ENCODE measurements at regions not wholly inside any gene's neighbourhood (a gene's known extent, or its start where the extent isn't known, plus 50 kb on each side); places are given as distances from the start of the nearest gene placed in this dataset.

DNA sequence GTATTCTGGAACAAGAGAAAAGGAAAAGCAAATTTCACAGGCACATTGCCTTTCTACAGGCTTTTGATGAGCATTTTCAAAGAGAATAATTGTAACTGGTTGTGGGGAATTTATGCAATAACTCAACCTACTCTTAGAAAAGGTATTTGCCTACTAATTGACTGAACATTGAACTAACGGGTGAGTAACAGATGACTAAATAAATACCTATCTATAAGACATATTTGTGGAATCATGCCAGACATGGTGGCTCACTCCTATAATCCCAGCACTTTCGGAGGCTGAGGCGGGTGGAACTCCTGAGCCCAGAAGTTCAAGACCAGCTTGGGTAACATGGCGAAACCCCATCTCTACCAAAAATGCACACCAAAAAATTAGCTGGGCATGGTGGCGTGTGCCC is 367.7 kb downstream of the CGGBP1 start:
- TF ChIP-seq POLR2A (IDR thresholded peaks at IDR 0.05), result no peak
- TF ChIP-seq, protein P1, sequence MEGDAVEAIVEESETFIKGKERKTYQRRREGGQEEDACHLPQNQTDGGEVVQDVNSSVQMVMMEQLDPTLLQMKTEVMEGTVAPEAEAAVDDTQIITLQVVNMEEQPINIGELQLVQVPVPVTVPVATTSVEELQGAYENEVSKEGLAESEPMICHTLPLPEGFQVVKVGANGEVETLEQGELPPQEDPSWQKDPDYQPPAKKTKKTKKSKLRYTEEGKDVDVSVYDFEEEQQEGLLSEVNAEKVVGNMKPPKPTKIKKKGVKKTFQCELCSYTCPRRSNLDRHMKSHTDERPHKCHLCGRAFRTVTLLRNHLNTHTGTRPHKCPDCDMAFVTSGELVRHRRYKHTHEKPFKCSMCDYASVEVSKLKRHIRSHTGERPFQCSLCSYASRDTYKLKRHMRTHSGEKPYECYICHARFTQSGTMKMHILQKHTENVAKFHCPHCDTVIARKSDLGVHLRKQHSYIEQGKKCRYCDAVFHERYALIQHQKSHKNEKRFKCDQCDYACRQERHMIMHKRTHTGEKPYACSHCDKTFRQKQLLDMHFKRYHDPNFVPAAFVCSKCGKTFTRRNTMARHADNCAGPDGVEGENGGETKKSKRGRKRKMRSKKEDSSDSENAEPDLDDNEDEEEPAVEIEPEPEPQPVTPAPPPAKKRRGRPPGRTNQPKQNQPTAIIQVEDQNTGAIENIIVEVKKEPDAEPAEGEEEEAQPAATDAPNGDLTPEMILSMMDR (IDR thresholded peaks at IDR 0.05), result no peak
- no peak for TF ChIP-seq EP300 (IDR thresholded peaks at IDR 0.05)
